HFFc6 (cell line): ENCODE measurements at regions not wholly inside any gene's neighbourhood (a gene's known extent, or its start where the extent isn't known, plus 50 kb on each side); places are given as distances from the start of the nearest gene placed in this dataset.
"Not testable (repeated sequence)": the region's sequence is repeated elsewhere in the genome, so short reads cannot be mapped to it uniquely, and the experiment has no call there.

Experiments used
- DNase-seq: peaks from one replicate; pipeline ENCODE4 v3.0.0-alpha.2; 2018
- H3K27ac Mint-ChIP-seq: 2 replicates; pipeline ENCODE4 v1.8.0; 2020; ENCODE audit warnings: mild to moderate bottlenecking, mixed read lengths
- H3K27me3 Mint-ChIP-seq: 2 replicates; pipeline ENCODE4 v1.8.0; 2021; ENCODE audit warnings: mild to moderate bottlenecking, moderate library complexity, mixed read lengths; ENCODE audit not compliant: insufficient read depth
- H3K36me3 Mint-ChIP-seq: 2 replicates; pipeline ENCODE4 v1.8.0; 2021; ENCODE audit warnings: low read depth, mixed read lengths
- H3K4me1 Mint-ChIP-seq: 2 replicates; pipeline ENCODE4 v1.8.0; 2020; ENCODE audit warnings: low read depth, mixed read lengths
- H3K4me3 Mint-ChIP-seq: 2 replicates; pipeline ENCODE4 v1.8.0; 2020; ENCODE audit warnings: mild to moderate bottlenecking, moderate library complexity, mixed read lengths
- H3K9me3 Mint-ChIP-seq: 2 replicates; pipeline ENCODE4 v1.8.0; 2020; ENCODE audit warnings: mild to moderate bottlenecking, mixed read lengths
- CTCF ChIP-seq: fragments of 200-600 bp; sonication (generic); IDR thresholded peaks from 2 replicates; pipeline ENCODE4 v1.5.0; 2021; ENCODE audit warnings: antibody characterized with exemption, mild to moderate bottlenecking

- Mint-ChIP-seq H3K27me3 (peaks cover 3% of the 10 kb centered on the region; the same call in 1 of the 2 replicates), H3K4me1 (no peaks in the 10 kb centered on the region), H3K4me3 (no peak overlapping the region), H3K9me3 (peaks cover 6% of the 10 kb centered on the region; the same call in 1 of the 2 replicates), H3K27ac (no peak overlapping the region), H3K36me3 (no peaks in the 10 kb centered on the region)
- no peak for DNase-seq
- no peak for TF ChIP-seq CTCF
Observed at GRCh38 chr6:99712519-99712918, 105.9 kb downstream of the PRDM13 start.

GRCh38 chr6:99722043-99722442, 115.4 kb downstream of the PRDM13 start:
- H3K27ac Mint-ChIP-seq, H3K9me3 Mint-ChIP-seq, H3K4me3 Mint-ChIP-seq, H3K4me1 Mint-ChIP-seq, DNase-seq, H3K27me3 Mint-ChIP-seq, H3K36me3 Mint-ChIP-seq: not testable (repeated sequence)

GRCh38 chr6:99730237-99730636, 123.6 kb downstream of the PRDM13 start:
- not testable (repeated sequence) for H3K27ac Mint-ChIP-seq, H3K9me3 Mint-ChIP-seq, H3K4me1 Mint-ChIP-seq, H3K27me3 Mint-ChIP-seq, H3K4me3 Mint-ChIP-seq, H3K36me3 Mint-ChIP-seq, DNase-seq

GRCh38 chr6:99736302-99736701, 129.7 kb downstream of the PRDM13 start:
- Mint-ChIP-seq H3K4me1 (no peaks in the 10 kb centered on the region), H3K27me3 (peaks cover 12% of the 10 kb centered on the region), H3K4me3 (no peak overlapping the region), H3K27ac (no peak overlapping the region), H3K36me3 (no peaks in the 10 kb centered on the region), H3K9me3 (no peaks in the 10 kb centered on the region)
- no peak for TF ChIP-seq CTCF
- DNase-seq: no peak

- H3K4me3 Mint-ChIP-seq: no peak overlapping the region
- H3K27ac Mint-ChIP-seq: no peak overlapping the region
- TF ChIP-seq CTCF: no peak
- no peaks in the 10 kb centered on the region for H3K9me3 Mint-ChIP-seq
- H3K36me3 Mint-ChIP-seq: no peaks in the 10 kb centered on the region
- H3K27me3 Mint-ChIP-seq: peaks cover 24% of the 10 kb centered on the region
- DNase-seq: no peak
- H3K4me1 Mint-ChIP-seq: no peaks in the 10 kb centered on the region
Observed at GRCh38 chr6:99739526-99739925, 132.9 kb downstream of the PRDM13 start.

GRCh38 chr6:99741092-99741491, 134.5 kb downstream of the PRDM13 start:
- DNase-seq: no peak
- H3K27me3 Mint-ChIP-seq: peaks cover 22% of the 10 kb centered on the region
- no peak for TF ChIP-seq CTCF
- no peak overlapping the region for H3K4me3 Mint-ChIP-seq
- H3K9me3 Mint-ChIP-seq: no peaks in the 10 kb centered on the region
- no peaks in the 10 kb centered on the region for H3K36me3 Mint-ChIP-seq
- H3K4me1 Mint-ChIP-seq: peaks cover 8% of the 10 kb centered on the region; the same call in 1 of the 2 replicates
- no peak overlapping the region for H3K27ac Mint-ChIP-seq

GRCh38 chr6:99743647-99744046, 137.0 kb downstream of the PRDM13 start:
- Mint-ChIP-seq H3K27me3 (peaks cover 14% of the 10 kb centered on the region), H3K27ac (no peak overlapping the region), H3K36me3 (no peaks in the 10 kb centered on the region), H3K4me1 (peaks cover 8% of the 10 kb centered on the region; the same call in 1 of the 2 replicates), H3K4me3 (no peak overlapping the region), H3K9me3 (no peaks in the 10 kb centered on the region)
- no peak for DNase-seq
- no peak for TF ChIP-seq CTCF
